Upper lobe of left lung (tissue), 4 donors: ENCODE measurements at regions not wholly inside any gene's neighbourhood (a gene's known extent, or its start where the extent isn't known, plus 50 kb on each side); places are given as distances from the start of the nearest gene placed in this dataset.

Source experiments
- EP300 ChIP-seq, 4 donors: sonication (generic); formaldehyde crosslinking; IDR thresholded peaks; one replicate each; pipeline ENCODE4 v1.5.1; 2017; ENCODE audit warnings: antibody characterized with exemption in 4 of 4, control low read depth in 2 of 4
- POLR2A ChIP-seq, 4 donors: fragments of 450-650 bp; IDR thresholded peaks; one replicate each; pipeline ENCODE4 v1.5.1; 2016 to 2017; ENCODE audit warnings: antibody characterized with exemption in 4 of 4, mild to moderate bottlenecking in 2 of 4
- POLR2AphosphoS5 ChIP-seq, 2 donors: sonication (generic); formaldehyde crosslinking; IDR thresholded peaks; one replicate each; pipeline ENCODE4 v1.5.1; 2017; ENCODE audit warnings: antibody characterized with exemption in 2 of 2
- TF ChIP-seq, protein P1 (sequence below), 6 experiments: fragments of 450-650 bp in 4 of 6; fragments of 200-600 bp in 2 of 6; sonication (generic) in 2 of 6; IDR thresholded peaks; one replicate each; pipeline ENCODE4 v1.5.1; 2016 to 2019; ENCODE audit warnings: antibody characterized with exemption in 6 of 6

DNA sequence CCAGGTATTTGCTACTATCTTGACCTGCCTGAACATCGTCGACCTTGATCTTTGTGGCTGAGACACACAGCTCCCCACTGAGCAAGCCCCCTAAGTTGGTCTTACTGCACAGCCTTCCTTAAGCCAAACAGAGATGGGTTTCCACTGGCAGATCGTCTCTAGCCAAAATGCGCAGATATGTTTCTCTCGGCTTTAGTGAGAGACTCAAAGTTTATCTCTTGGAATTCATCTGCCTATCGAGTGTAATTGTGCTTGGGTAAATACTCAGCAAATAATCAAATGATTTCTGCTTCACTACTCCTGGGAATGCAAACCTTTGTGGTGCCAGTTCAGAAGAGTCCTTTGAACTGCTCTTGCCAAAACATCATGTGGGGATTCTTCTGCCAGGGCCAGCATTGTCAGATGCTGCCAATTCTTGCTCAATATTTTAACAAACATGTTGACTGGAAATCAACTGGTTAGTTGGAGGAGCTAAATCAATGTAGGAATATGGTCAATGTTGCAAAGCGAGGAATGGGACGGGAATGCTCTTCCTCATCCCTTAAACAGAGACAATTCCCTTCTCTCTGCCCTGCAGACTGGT is 141.2 kb upstream of the SLC28A3 start:
- TF ChIP-seq, protein P1, sequence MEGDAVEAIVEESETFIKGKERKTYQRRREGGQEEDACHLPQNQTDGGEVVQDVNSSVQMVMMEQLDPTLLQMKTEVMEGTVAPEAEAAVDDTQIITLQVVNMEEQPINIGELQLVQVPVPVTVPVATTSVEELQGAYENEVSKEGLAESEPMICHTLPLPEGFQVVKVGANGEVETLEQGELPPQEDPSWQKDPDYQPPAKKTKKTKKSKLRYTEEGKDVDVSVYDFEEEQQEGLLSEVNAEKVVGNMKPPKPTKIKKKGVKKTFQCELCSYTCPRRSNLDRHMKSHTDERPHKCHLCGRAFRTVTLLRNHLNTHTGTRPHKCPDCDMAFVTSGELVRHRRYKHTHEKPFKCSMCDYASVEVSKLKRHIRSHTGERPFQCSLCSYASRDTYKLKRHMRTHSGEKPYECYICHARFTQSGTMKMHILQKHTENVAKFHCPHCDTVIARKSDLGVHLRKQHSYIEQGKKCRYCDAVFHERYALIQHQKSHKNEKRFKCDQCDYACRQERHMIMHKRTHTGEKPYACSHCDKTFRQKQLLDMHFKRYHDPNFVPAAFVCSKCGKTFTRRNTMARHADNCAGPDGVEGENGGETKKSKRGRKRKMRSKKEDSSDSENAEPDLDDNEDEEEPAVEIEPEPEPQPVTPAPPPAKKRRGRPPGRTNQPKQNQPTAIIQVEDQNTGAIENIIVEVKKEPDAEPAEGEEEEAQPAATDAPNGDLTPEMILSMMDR (IDR thresholded peaks at IDR 0.05), result no peak
- TF ChIP-seq POLR2A (IDR thresholded peaks at IDR 0.05) (no peak), EP300 (IDR thresholded peaks at IDR 0.05) (no peak), POLR2AphosphoS5 (IDR thresholded peaks at IDR 0.05) (no peak)
